B cell (primary cell): ENCODE measurements at regions not wholly inside any gene's neighbourhood (a gene's known extent, or its start where the extent isn't known, plus 50 kb on each side); places are given as distances from the start of the nearest gene placed in this dataset.

Experiments used
- EZH2 ChIP-seq: IDR thresholded peaks from 2 replicates; pipeline ENCODE4 v1.6.1; 2012; ENCODE audit warnings: borderline replicate concordance, low read depth, mild to moderate bottlenecking, moderate library complexity, low read length; ENCODE audit not compliant: insufficient read depth, poor library complexity, severe bottlenecking
- TF ChIP-seq, protein P1 (sequence below): fragments of 200-600 bp; IDR thresholded peaks from one replicate; pipeline ENCODE4 v1.8.0; 2022; ENCODE audit warnings: antibody characterized with exemption, mild to moderate bottlenecking

GRCh38 chr5:74326571-74327338 lies 313.8 kb downstream of the ENC1 start:
- TF ChIP-seq, protein P1, sequence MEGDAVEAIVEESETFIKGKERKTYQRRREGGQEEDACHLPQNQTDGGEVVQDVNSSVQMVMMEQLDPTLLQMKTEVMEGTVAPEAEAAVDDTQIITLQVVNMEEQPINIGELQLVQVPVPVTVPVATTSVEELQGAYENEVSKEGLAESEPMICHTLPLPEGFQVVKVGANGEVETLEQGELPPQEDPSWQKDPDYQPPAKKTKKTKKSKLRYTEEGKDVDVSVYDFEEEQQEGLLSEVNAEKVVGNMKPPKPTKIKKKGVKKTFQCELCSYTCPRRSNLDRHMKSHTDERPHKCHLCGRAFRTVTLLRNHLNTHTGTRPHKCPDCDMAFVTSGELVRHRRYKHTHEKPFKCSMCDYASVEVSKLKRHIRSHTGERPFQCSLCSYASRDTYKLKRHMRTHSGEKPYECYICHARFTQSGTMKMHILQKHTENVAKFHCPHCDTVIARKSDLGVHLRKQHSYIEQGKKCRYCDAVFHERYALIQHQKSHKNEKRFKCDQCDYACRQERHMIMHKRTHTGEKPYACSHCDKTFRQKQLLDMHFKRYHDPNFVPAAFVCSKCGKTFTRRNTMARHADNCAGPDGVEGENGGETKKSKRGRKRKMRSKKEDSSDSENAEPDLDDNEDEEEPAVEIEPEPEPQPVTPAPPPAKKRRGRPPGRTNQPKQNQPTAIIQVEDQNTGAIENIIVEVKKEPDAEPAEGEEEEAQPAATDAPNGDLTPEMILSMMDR, result no peak
- TF ChIP-seq EZH2, result no peak
